BJ (cell line): ENCODE measurements at regions not wholly inside any gene's neighbourhood (a gene's known extent, or its start where the extent isn't known, plus 50 kb on each side); places are given as distances from the start of the nearest gene placed in this dataset.

Experiments
- CTCF ChIA-PET: fragments of 350-600 bp; formaldehyde crosslinking; extraction: SDS; loops from one replicate; lab custom pipeline; 2021; ENCODE audit warnings: antibody characterized with exemption, inconsistent platforms; lab: Yijun Ruan, JAX
- POLR2A ChIA-PET: fragments of 300-600 bp; sonication (Branson Sonifier 250); formaldehyde crosslinking; extraction: SDS; loops from one replicate; lab custom pipeline; 2021; ENCODE audit warnings: antibody characterized with exemption; lab: Charles Lee
- DNase-seq: peaks from one replicate; pipeline ENCODE4 v3.0.0-alpha.2; 2011; ENCODE audit warnings: low read depth
- H3K27me3 ChIP-seq: 2 replicates; pipeline ENCODE4 v1.6.0; 2011; ENCODE audit warnings: low read length; ENCODE audit not compliant: control insufficient read depth, insufficient read depth
- H3K36me3 ChIP-seq: 2 replicates; pipeline ENCODE4 v1.5.1; 2011; ENCODE audit warnings: low read length; ENCODE audit not compliant: control insufficient read depth, insufficient read depth
- H3K4me3 ChIP-seq: 2 replicates; pipeline ENCODE4 v1.5.1; 2011; ENCODE audit warnings: low read depth, mild to moderate bottlenecking, control low read depth, low read length
- TF ChIP-seq, protein P1 (sequence below): IDR thresholded peaks from 2 replicates; pipeline ENCODE4 v1.5.1; 2011; ENCODE audit warnings: low read depth, mild to moderate bottlenecking, control low read depth, inconsistent platforms, low read length, moderate library complexity; ENCODE audit not compliant: insufficient read depth

DNA sequence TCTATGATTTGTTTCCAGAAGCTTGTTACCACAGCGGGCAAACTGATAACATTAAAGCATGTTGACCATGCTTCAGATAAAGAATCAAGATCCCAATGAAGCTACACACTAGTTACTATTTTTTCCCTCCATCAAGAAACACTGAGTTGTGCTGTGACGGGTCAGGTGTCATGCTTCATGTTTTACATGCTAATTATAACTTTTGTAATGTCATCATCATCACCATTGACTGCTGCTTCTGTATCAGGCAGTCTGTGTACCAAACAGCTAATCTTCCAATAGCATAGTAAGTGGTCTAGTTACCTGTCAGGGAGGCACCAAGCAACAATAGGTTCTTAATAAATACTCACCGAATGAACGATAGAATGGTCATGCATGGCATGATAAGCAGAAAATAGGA, 388.1 kb downstream of the THBS2 start:
- TF ChIP-seq, protein P1, sequence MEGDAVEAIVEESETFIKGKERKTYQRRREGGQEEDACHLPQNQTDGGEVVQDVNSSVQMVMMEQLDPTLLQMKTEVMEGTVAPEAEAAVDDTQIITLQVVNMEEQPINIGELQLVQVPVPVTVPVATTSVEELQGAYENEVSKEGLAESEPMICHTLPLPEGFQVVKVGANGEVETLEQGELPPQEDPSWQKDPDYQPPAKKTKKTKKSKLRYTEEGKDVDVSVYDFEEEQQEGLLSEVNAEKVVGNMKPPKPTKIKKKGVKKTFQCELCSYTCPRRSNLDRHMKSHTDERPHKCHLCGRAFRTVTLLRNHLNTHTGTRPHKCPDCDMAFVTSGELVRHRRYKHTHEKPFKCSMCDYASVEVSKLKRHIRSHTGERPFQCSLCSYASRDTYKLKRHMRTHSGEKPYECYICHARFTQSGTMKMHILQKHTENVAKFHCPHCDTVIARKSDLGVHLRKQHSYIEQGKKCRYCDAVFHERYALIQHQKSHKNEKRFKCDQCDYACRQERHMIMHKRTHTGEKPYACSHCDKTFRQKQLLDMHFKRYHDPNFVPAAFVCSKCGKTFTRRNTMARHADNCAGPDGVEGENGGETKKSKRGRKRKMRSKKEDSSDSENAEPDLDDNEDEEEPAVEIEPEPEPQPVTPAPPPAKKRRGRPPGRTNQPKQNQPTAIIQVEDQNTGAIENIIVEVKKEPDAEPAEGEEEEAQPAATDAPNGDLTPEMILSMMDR: no peak
- Histone ChIP-seq H3K36me3 (no peaks in the 10 kb centered on the region), H3K27me3 (no peaks in the 10 kb centered on the region), H3K4me3 (no peak overlapping the region)
- DNase-seq: no peak
- POLR2A ChIA-PET: no interaction called here
- CTCF ChIA-PET: interaction anchor here (0.7 kb wide), 1 partner anchor 269 kb away, joined by 4 read pairs; no protein-coding TSS in a partner anchor

DNA sequence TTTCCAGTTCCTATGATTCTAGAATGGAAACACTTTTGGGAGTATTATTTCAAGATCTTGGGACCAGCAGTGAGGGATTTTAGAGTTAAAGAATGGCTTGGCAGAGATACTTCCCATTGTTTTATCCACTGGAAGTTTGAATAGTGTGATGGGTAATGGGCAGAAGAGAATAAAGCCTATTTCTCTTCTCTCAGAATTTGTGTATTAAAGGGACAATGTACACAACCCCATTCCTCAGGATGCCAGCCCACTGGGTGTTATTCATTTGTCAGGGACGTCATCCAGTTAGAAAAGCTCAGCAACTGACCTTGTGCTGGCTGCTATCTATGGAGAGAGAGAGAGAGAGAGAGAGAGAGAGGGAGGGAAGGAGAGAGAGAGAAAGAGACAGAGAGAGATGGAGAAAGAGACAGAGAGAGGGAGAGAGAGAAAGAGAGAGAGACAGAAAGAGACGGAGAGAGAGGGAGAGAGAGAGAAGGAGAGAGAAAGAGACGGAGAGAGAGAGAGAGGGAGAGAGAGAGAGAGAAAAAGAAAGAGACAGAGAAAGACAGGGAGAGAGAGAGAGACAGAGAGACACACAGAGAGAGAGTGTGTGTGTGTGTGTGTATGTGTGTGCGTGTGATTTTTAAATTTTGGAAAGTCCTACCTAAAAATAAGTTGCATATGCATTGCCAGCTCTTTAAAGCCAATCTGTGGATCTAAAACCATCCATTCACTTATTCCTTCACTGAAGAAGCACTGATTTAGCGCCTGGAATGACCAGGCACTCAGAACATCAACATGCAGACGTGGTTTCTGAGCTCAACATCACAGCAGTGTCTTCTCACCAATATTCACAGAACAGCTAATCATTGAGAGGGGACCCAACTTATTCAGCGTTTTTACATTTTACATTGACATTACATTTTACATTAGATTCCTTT, 388.8 kb downstream of the THBS2 start:
- ChIA-PET CTCF (interaction anchor here (0.7 kb wide), 1 partner anchor 268 kb away, joined by 4 read pairs; no protein-coding TSS in a partner anchor), POLR2A (no interaction called here)
- no peaks in the 10 kb centered on the region for H3K36me3 ChIP-seq
- H3K4me3 ChIP-seq: no peak overlapping the region
- DNase-seq: no peak
- no peaks in the 10 kb centered on the region for H3K27me3 ChIP-seq
- TF ChIP-seq, protein P1: no peak

DNA sequence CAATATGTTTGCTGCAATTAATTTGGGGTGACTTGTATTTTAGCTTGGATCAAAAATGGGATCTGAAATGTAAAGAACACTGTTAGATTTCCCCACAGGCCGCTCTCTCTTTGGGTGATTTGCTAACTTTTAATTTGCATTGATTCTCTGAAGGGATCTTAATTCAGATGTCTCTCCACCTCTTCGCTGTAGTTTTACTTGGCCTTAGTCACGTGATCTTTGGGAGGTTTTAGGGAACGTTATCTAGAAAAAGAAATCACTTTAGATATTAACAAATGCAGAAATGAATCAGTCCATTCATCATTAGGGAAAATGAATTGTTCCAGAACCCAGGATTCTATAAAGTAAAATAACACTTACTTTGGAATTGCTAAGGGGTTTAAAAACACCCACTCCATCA, 390.2 kb downstream of the THBS2 start:
- ChIA-PET POLR2A (no interaction called here), CTCF (interaction anchor here (1.1 kb wide), 1 partner anchor 11 kb away, joined by 3 read pairs; no protein-coding TSS in a partner anchor)
- TF ChIP-seq, protein P1: no peak
- no peak for DNase-seq
- no peak overlapping the region for H3K4me3 ChIP-seq
- no peaks in the 10 kb centered on the region for H3K27me3 ChIP-seq
- H3K36me3 ChIP-seq: no peaks in the 10 kb centered on the region

DNA sequence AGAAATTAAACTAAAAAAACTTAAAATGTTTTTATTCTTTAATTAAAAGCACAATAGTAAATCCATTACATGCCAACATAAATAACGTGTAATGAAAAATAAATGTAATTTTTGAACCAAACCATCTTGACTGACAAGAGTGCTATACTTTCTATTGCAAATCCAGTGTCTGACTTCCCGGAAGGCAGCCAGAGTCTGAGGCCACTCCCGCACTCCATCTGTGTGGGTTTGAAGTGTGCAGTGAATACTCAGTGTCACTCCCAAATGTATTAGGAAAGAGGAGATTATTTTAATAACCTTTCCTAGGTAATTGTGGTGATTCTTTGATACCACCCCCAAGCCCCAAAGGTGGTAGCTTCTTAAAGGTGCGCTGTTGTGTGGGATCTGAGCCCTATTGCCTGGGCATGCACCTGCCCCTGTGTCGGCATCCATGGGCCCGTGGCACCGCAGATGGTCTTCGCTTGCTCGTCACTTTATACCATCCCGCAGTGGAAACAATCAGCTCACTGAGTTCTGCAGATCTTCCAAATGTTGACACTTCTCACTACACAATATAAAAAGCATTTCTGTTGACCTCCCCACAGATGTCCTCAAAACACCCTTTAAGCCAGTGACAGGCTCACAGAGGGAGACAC, 391.2 kb downstream of the THBS2 start:
- H3K4me3 ChIP-seq: no peak overlapping the region
- TF ChIP-seq, protein P1: no peak
- POLR2A ChIA-PET: no interaction called here
- H3K27me3 ChIP-seq: no peaks in the 10 kb centered on the region
- no peak for DNase-seq
- CTCF ChIA-PET: interaction anchor here (1.1 kb wide), 1 partner anchor 10 kb away, joined by 3 read pairs; no protein-coding TSS in a partner anchor
- no peaks in the 10 kb centered on the region for H3K36me3 ChIP-seq

DNA sequence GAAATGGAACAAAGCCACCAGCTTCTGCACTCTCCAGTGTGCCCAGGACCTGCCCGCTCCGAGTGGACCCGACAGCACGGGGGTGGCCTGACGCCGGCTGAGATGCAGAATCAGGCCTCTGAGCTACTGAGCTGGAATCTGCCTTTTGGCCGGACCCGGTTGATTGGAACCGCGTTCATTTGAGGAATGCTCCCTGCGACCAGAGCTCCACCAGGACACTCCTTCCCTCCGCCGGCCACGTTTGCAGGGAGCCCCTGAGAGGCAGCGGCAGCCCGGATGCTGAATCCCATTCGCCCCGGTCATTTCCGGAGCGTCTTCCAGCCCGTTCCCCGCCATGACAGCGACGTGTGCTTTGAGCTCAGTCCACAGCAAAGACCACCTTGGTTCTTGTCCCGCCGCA, 392.7 kb downstream of the THBS2 start:
- Histone ChIP-seq H3K27me3 (no peaks in the 10 kb centered on the region), H3K4me3 (no peak overlapping the region), H3K36me3 (no peaks in the 10 kb centered on the region)
- TF ChIP-seq, protein P1: no peak
- DNase-seq: no peak
- POLR2A ChIA-PET: no interaction called here
- CTCF ChIA-PET: no interaction called here
